Upper lobe of left lung (tissue), 4 donors: ENCODE measurements at regions not wholly inside any gene's neighbourhood (a gene's known extent, or its start where the extent isn't known, plus 50 kb on each side); places are given as distances from the start of the nearest gene placed in this dataset.

Experiments
- CTCF ChIP-seq, 6 experiments: fragments of 450-650 bp in 4 of 6; fragments of 200-600 bp in 2 of 6; sonication (generic) in 2 of 6; IDR thresholded peaks; one replicate each; pipeline ENCODE4 v1.5.1; 2016 to 2019; ENCODE audit warnings: antibody characterized with exemption in 6 of 6
- EP300 ChIP-seq, 4 donors: sonication (generic); formaldehyde crosslinking; IDR thresholded peaks; one replicate each; pipeline ENCODE4 v1.5.1; 2017; ENCODE audit warnings: antibody characterized with exemption in 4 of 4, control low read depth in 2 of 4
- POLR2A ChIP-seq, 4 donors: fragments of 450-650 bp; IDR thresholded peaks; one replicate each; pipeline ENCODE4 v1.5.1; 2016 to 2017; ENCODE audit warnings: antibody characterized with exemption in 4 of 4, mild to moderate bottlenecking in 2 of 4
- POLR2AphosphoS5 ChIP-seq, 2 donors: sonication (generic); formaldehyde crosslinking; IDR thresholded peaks; one replicate each; pipeline ENCODE4 v1.5.1; 2017; ENCODE audit warnings: antibody characterized with exemption in 2 of 2

DNA sequence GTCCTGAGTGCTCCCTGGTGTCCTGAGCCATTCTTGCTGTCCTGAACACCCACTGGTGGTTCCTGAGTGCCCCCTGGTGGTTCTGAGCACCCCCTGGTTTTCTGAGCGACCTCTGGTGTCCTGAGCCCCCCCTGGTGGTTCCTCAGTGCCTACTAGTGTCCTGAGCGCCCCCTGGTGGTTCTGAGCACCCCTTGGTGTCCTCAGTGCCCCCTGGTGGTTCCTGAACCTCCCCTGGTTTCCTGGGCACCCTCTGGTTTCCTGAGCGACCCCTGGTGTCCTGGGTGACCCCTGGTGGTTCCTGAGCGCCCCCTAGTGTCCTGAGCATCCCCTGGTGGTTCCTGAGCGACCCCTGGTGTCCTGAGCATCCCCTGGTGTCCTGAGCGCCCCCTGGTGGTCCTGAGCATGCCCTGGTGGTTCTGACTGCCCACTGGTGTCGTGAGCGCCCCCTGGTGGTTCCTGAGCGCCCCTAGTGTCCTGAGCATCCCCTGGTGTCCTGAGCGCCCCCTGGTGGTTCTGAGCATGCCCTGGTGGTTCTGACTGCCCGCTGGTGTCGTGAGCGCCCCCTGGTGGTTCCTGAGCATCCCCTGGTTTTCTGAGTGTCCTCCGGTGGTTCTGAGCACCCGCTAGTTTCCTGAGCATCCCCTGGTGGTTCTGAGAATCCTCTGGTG, 473.1 kb downstream of the TMEM121 start:
- TF ChIP-seq CTCF (IDR thresholded peaks at IDR 0.05) = peak in 3 of 6 experiments; percentile 18 to 46 (median 41)
- TF ChIP-seq POLR2A (IDR thresholded peaks at IDR 0.05) = no peak
- TF ChIP-seq POLR2AphosphoS5 (IDR thresholded peaks at IDR 0.05) = no peak
- no peak for TF ChIP-seq EP300 (IDR thresholded peaks at IDR 0.05)
